Fibroblast of villous mesenchyme (primary cell): ENCODE measurements at regions not wholly inside any gene's neighbourhood (a gene's known extent, or its start where the extent isn't known, plus 50 kb on each side); places are given as distances from the start of the nearest gene placed in this dataset.
A peak's percentile ranks its signal among the peaks of the same experiment; 100 is the strongest.

Experiments
- DNase-seq: peaks from one replicate; pipeline ENCODE4 v3.0.0-alpha.2; 2010; ENCODE audit warnings: low read depth
- H3K4me3 ChIP-seq: 2 replicates; pipeline ENCODE4 v1.5.1; 2011; ENCODE audit warnings: low read depth, mild to moderate bottlenecking, low read length
- CTCF ChIP-seq: IDR thresholded peaks from 2 replicates; pipeline ENCODE4 v1.5.1; 2012; ENCODE audit warnings: low read depth, mild to moderate bottlenecking, low read length; ENCODE audit not compliant: insufficient read depth

GRCh38 chr5:28408651-28409050 is 1370.3 kb upstream of the CDH9 start:
- TF ChIP-seq CTCF, result no peak
- DNase-seq, result no peak
- H3K4me3 ChIP-seq, result no peak overlapping the region

GRCh38 chr5:28408186-28408585 is 1369.8 kb upstream of the CDH9 start:
- no peak for TF ChIP-seq CTCF
- DNase-seq, result peak; percentile 1

GRCh38 chr5:28404363-28405071 is 1366.1 kb upstream of the CDH9 start:
- no peak for DNase-seq
- no peak for TF ChIP-seq CTCF
- H3K4me3 ChIP-seq, result no peak overlapping the region

More at GRCh38 chr5:28408186-28408585, 1369.8 kb upstream of the CDH9 start:
- H3K4me3 ChIP-seq, result no peak overlapping the region

- no peak for TF ChIP-seq CTCF
- no peak for DNase-seq
- no peak overlapping the region for H3K4me3 ChIP-seq
These were observed 1365.5 kb upstream of the CDH9 start for GRCh38 chr5:28403846-28404245.

- no peak for DNase-seq
- no peak overlapping the region for H3K4me3 ChIP-seq
- TF ChIP-seq CTCF, result no peak
These were observed 1364.4 kb upstream of the CDH9 start for GRCh38 chr5:28402590-28403301.

- no peak for DNase-seq
- no peak for TF ChIP-seq CTCF
- no peak overlapping the region for H3K4me3 ChIP-seq
These were observed 1361.7 kb upstream of the CDH9 start for GRCh38 chr5:28400076-28400475.
